H9 (cell line): ENCODE measurements at regions not wholly inside any gene's neighbourhood (a gene's known extent, or its start where the extent isn't known, plus 50 kb on each side); places are given as distances from the start of the nearest gene placed in this dataset.

Source experiments
- DNase-seq: peaks from one replicate; pipeline ENCODE4 v3.0.0-alpha.2; 2017
- H2AFZ ChIP-seq: one replicate; pipeline ENCODE4 v1.6.1; 2013; ENCODE audit warnings: mild to moderate bottlenecking, low read length, control low read depth, moderate library complexity
- H2AK5ac ChIP-seq: 2 replicates; pipeline ENCODE4 v1.6.1; 2013; ENCODE audit warnings: low read length, control low read depth, mixed read lengths; ENCODE audit not compliant: insufficient read length
- H2BK120ac ChIP-seq: one replicate; pipeline ENCODE4 v1.6.1; 2013; ENCODE audit warnings: low read depth, mild to moderate bottlenecking, low read length, control low read depth, inconsistent platforms; ENCODE audit not compliant: poor library complexity, severe bottlenecking
- H2BK12ac ChIP-seq: 2 replicates; pipeline ENCODE4 v1.6.1; 2013; ENCODE audit warnings: low read length, control low read depth, mixed read lengths, low read depth; ENCODE audit not compliant: insufficient read length
- H2BK15ac ChIP-seq: 2 replicates; pipeline ENCODE4 v1.6.1; 2013; ENCODE audit warnings: low read depth, low read length, control low read depth
- H2BK20ac ChIP-seq: one replicate; pipeline ENCODE4 v1.6.1; 2013; ENCODE audit warnings: low read depth, mild to moderate bottlenecking, low read length, control low read depth, inconsistent platforms; ENCODE audit not compliant: poor library complexity, severe bottlenecking
- H2BK5ac ChIP-seq: 2 replicates; pipeline ENCODE4 v1.6.1; 2013; ENCODE audit warnings: low read length, control low read depth, mixed read lengths; ENCODE audit not compliant: insufficient read length
- H3K14ac ChIP-seq: 2 replicates; pipeline ENCODE4 v1.6.1; 2013; ENCODE audit warnings: low read length, control low read depth; ENCODE audit not compliant: insufficient read depth
- H3K18ac ChIP-seq: 2 replicates; pipeline ENCODE4 v1.6.1; 2013; ENCODE audit warnings: low read depth, mild to moderate bottlenecking, mixed read lengths, low read length, control low read depth; ENCODE audit not compliant: insufficient read length
- H3K23ac ChIP-seq: 2 replicates; pipeline ENCODE4 v1.6.1; 2013; ENCODE audit warnings: low read length, control low read depth, mixed read lengths, low read depth; ENCODE audit not compliant: insufficient read length
- H3K23me2 ChIP-seq: 2 replicates; pipeline ENCODE4 v1.6.1; 2013; ENCODE audit warnings: low read depth, mild to moderate bottlenecking, mixed read lengths, low read length, control low read depth; ENCODE audit not compliant: insufficient read length, poor library complexity, severe bottlenecking
- H3K27ac ChIP-seq: 2 replicates; pipeline ENCODE4 v1.5.1; 2013; ENCODE audit warnings: low read length, control low read depth, mixed read lengths, low read depth; ENCODE audit not compliant: insufficient read length
- H3K27me3 ChIP-seq: 2 replicates; pipeline ENCODE4 v1.6.1; 2013; ENCODE audit warnings: low read length, control low read depth, inconsistent platforms; ENCODE audit not compliant: insufficient read depth
- H3K4ac ChIP-seq: 2 replicates; pipeline ENCODE4 v1.6.1; 2013; ENCODE audit warnings: low read depth, mild to moderate bottlenecking, control low read depth, inconsistent platforms, low read length, moderate library complexity
- H3K4me1 ChIP-seq: 2 replicates; pipeline ENCODE4 v1.6.1; 2013; ENCODE audit warnings: low read length, control low read depth, inconsistent platforms; ENCODE audit not compliant: insufficient read depth
- H3K4me2 ChIP-seq: 2 replicates; pipeline ENCODE4 v1.6.1; 2013; ENCODE audit warnings: low read length, control low read depth, mixed read lengths; ENCODE audit not compliant: insufficient read length, insufficient read depth
- H3K56ac ChIP-seq: 2 replicates; pipeline ENCODE4 v1.6.1; 2013; ENCODE audit warnings: low read depth, mild to moderate bottlenecking, mixed read lengths, low read length, control low read depth; ENCODE audit not compliant: insufficient read length
- H3K79me1 ChIP-seq: 2 replicates; pipeline ENCODE4 v1.6.1; 2013; ENCODE audit warnings: low read depth, mild to moderate bottlenecking, moderate library complexity, low read length, control low read depth, inconsistent platforms; ENCODE audit not compliant: insufficient read depth, poor library complexity, severe bottlenecking
- H3K79me2 ChIP-seq: 2 replicates; pipeline ENCODE4 v1.6.1; 2013; ENCODE audit warnings: low read length, control low read depth, inconsistent platforms; ENCODE audit not compliant: insufficient read depth
- H3K9ac ChIP-seq: 2 replicates; pipeline ENCODE4 v1.6.1; 2013; ENCODE audit warnings: low read length, control low read depth, mixed read lengths; ENCODE audit not compliant: insufficient read length; ENCODE audit errors: extremely low read depth
- H3K9me3 ChIP-seq: one replicate; pipeline ENCODE4 v1.6.1; 2013; ENCODE audit warnings: low read depth, low read length, inconsistent platforms; ENCODE audit not compliant: control insufficient read depth
- H3T11ph ChIP-seq: one replicate; pipeline ENCODE4 v1.6.1; 2013; ENCODE audit warnings: mild to moderate bottlenecking, low read length, control low read depth, inconsistent platforms
- H4K20me1 ChIP-seq: one replicate; pipeline ENCODE4 v1.6.1; 2013; ENCODE audit not compliant: control insufficient read depth, insufficient read length, insufficient read depth
- H4K5ac ChIP-seq: 2 replicates; pipeline ENCODE4 v1.6.1; 2013; ENCODE audit warnings: low read depth, mild to moderate bottlenecking, mixed read lengths, low read length, control low read depth; ENCODE audit not compliant: insufficient read length
- H4K8ac ChIP-seq: replicated peaks from 2 replicates; pipeline ENCODE4 v1.6.1; 2013; ENCODE audit warnings: low read length, control low read depth, mixed read lengths, low read depth; ENCODE audit not compliant: insufficient read length
- H4K91ac ChIP-seq: 2 replicates; pipeline ENCODE4 v1.6.1; 2013; ENCODE audit warnings: low read depth, mild to moderate bottlenecking, moderate library complexity, mixed read lengths, low read length, control low read depth; ENCODE audit not compliant: insufficient read length
- H3K27ac Mint-ChIP-seq, 3 experiments: 2 replicates in 2 of 3; 3 replicates in 1 of 3; pipeline ENCODE4 v1.8.0; 2020 to 2021; ENCODE audit warnings: mixed read lengths in 3 of 3, mild to moderate bottlenecking in 1 of 3, moderate library complexity in 1 of 3
- H3K27me3 Mint-ChIP-seq: 2 replicates; pipeline ENCODE4 v1.8.0; 2021; ENCODE audit warnings: low read depth, mild to moderate bottlenecking, moderate library complexity, mixed read lengths
- H3K36me3 Mint-ChIP-seq, 3 experiments: 2 replicates in 2 of 3; 3 replicates in 1 of 3; pipeline ENCODE4 v1.8.0; 2020 to 2021; ENCODE audit warnings: low read depth in 3 of 3, mixed read lengths in 3 of 3; ENCODE audit not compliant: insufficient read depth in 1 of 3
- H3K4me1 Mint-ChIP-seq, 2 experiments: 2 replicates each; pipeline ENCODE4 v1.8.0; 2020; ENCODE audit warnings: mixed read lengths in 2 of 2
- H3K4me3 Mint-ChIP-seq, 2 experiments: 2 replicates in 1 of 2; 3 replicates in 1 of 2; pipeline ENCODE4 v1.8.0; 2020 to 2021; ENCODE audit warnings: mild to moderate bottlenecking in 2 of 2, mixed read lengths in 2 of 2, moderate library complexity in 1 of 2
- H3K9me3 Mint-ChIP-seq, 2 experiments: 2 replicates in 1 of 2; 3 replicates in 1 of 2; pipeline ENCODE4 v1.8.0; 2020; ENCODE audit warnings: mild to moderate bottlenecking in 2 of 2, mixed read lengths in 2 of 2, moderate library complexity in 1 of 2
- WGBS: extraction: QIAGEN DNeasy Blood & Tissue Kit; methylation state at CpG from one replicate; pipeline ENCODE4 v1.1.7; 2013; ENCODE audit warnings: missing lambda C conversion rate, low lambda C conversion rate, mixed read lengths; ENCODE audit not compliant: insufficient read length; ENCODE audit errors: extremely low coverage; 5-methylcytosine and 5-hydroxymethylcytosine counted together
- TF ChIP-seq, protein P1 (sequence below): fragments of 200-600 bp; sonication (generic); conservative IDR thresholded peaks from 3 replicates; pipeline ENCODE4 v1.8.0; 2021; ENCODE audit warnings: antibody characterized with exemption, mild to moderate bottlenecking

DNA sequence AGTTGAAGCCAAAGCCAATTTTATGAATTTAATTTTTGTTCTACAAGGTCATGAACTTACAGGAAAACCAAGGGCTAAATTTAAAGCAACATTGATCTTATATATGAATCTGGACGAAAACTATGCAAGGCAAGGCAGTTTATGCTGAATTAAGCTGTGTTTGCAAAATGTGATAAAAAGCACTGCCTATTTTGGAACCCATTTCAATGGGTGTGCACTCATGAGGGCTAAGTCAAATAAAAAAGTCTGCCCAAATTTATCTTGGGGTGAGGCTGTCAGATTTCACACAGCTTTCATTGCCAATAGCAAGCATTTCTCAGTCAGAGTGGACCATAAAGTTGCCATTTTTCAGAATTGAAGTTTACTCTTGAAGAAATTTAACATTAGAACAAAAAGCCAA lies 199.9 kb downstream of the LURAP1L start:
- Histone ChIP-seq H3K23me2 (no peaks in the 10 kb centered on the region), H2BK20ac (no peak overlapping the region), H3K79me2 (no peaks in the 10 kb centered on the region), H3K4ac (no peak overlapping the region), H4K20me1 (no peaks in the 10 kb centered on the region), H2BK5ac (no peak overlapping the region), H2BK120ac (no peak overlapping the region), H3K14ac (no peak overlapping the region), H2BK15ac (no peak overlapping the region), H3K27ac (no peak overlapping the region), H4K8ac (no peak overlapping the region), H3K18ac (no peak overlapping the region), H2AFZ (no peak overlapping the region), H3K79me1 (no peaks in the 10 kb centered on the region), H4K5ac (no peak overlapping the region), H3K23ac (no peak overlapping the region), H3K4me1 (no peaks in the 10 kb centered on the region), H2AK5ac (no peak overlapping the region), H3K9me3 (no peaks in the 10 kb centered on the region), H3K4me2 (no peak overlapping the region), H4K91ac (no peak overlapping the region), H3K56ac (no peak overlapping the region), H2BK12ac (no peak overlapping the region), H3T11ph (no peak overlapping the region), H3K9ac (no peak overlapping the region), H3K27me3 (no peaks in the 10 kb centered on the region)
- no peak overlapping the region for H3K4me3 Mint-ChIP-seq
- TF ChIP-seq, protein P1, sequence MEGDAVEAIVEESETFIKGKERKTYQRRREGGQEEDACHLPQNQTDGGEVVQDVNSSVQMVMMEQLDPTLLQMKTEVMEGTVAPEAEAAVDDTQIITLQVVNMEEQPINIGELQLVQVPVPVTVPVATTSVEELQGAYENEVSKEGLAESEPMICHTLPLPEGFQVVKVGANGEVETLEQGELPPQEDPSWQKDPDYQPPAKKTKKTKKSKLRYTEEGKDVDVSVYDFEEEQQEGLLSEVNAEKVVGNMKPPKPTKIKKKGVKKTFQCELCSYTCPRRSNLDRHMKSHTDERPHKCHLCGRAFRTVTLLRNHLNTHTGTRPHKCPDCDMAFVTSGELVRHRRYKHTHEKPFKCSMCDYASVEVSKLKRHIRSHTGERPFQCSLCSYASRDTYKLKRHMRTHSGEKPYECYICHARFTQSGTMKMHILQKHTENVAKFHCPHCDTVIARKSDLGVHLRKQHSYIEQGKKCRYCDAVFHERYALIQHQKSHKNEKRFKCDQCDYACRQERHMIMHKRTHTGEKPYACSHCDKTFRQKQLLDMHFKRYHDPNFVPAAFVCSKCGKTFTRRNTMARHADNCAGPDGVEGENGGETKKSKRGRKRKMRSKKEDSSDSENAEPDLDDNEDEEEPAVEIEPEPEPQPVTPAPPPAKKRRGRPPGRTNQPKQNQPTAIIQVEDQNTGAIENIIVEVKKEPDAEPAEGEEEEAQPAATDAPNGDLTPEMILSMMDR, result no peak
- peaks cover 3 to 4% of the 10 kb centered on the region in 2 experiments; a peak in 2 of 4 replicates for H3K4me1 Mint-ChIP-seq
- no CpG with 5 or more reads among the region's 1 CpG for WGBS
- DNase-seq, result no peak
- H3K27me3 Mint-ChIP-seq, result no peaks in the 10 kb centered on the region
- no peaks in the 10 kb centered on the region; a peak in 1 of 7 replicates for H3K36me3 Mint-ChIP-seq
- no peak overlapping the region for H3K27ac Mint-ChIP-seq
- H3K9me3 Mint-ChIP-seq, result no peaks in the 10 kb centered on the region
